K562 (cell line): ENCODE measurements at regions not wholly inside any gene's neighbourhood (a gene's known extent, or its start where the extent isn't known, plus 50 kb on each side); places are given as distances from the start of the nearest gene placed in this dataset.
"Not testable (repeated sequence)": the region's sequence is repeated elsewhere in the genome, so short reads cannot be mapped to it uniquely, and the experiment has no call there.

Experiments
- ATAC-seq: fragments of 200-7000 bp; cut with Tn5 transposase; 3 replicates; pipeline ENCODE4 v1.9.1; 2020; ENCODE audit warnings: moderate library complexity
- BruUV-seq: library from RNA; stranded (reverse); fragments of 400-500 nt; replicated peaks from 2 replicates; lab custom pipeline; 2021; lab: Mats Ljungman, UMichigan
- CTCF ChIA-PET: fragments of 300-600 bp; formaldehyde crosslinking; extraction: SDS; loops from one replicate; lab custom pipeline; 2021; ENCODE audit warnings: low intra/inter-chr PET ratio; lab: Yijun Ruan, JAX
- POLR2A ChIA-PET: fragments of 300-600, 350-650 bp; sonication (Branson Sonifier 250); formaldehyde crosslinking; extraction: SDS; loops from one replicate; lab custom pipeline; 2021; ENCODE audit warnings: antibody characterized with exemption, inconsistent platforms; lab: Yijun Ruan, JAX
- DNase-seq, 4 experiments: peaks; one replicate each; pipeline versions ENCODE4 v3.0.0 to v3.0.0-alpha.2; 2011 to 2018; ENCODE audit warnings: low spot score in 3 of 4, mixed read lengths in 3 of 4; ENCODE audit errors: extremely low read depth in 1 of 4
- FAIRE-seq: peaks from 2 replicates; lab custom pipeline; 2011; peaks lifted over from hg19 to GRCh38; lab: Jason Lieb, UNC
- H2AFZ ChIP-seq: 2 replicates; pipeline ENCODE4 v1.6.0; 2011; ENCODE audit warnings: low read depth, low read length, control low read depth, inconsistent platforms
- H3K27ac ChIP-seq: fragments of 200-600 bp; 3 replicates; pipeline ENCODE4 v1.8.0; 2011; ENCODE audit warnings: low read depth, mild to moderate bottlenecking, control low read depth, inconsistent platforms, low read length, moderate library complexity, mixed read lengths; ENCODE audit errors: extremely low read depth
- H3K27me3 ChIP-seq, 2 experiments: fragments of 300-600 bp in 1 of 2; 2 replicates in 1 of 2; 3 replicates in 1 of 2; pipeline versions ENCODE4 v1.6.0 to v1.8.0; 2011; ENCODE audit warnings: inconsistent platforms in 2 of 2, low read length in 2 of 2, mild to moderate bottlenecking in 1 of 2, mixed read lengths in 1 of 2, moderate library complexity in 1 of 2; ENCODE audit not compliant: control insufficient read depth in 2 of 2, insufficient read depth in 2 of 2
- H3K36me3 ChIP-seq: fragments of 300-600 bp; 3 replicates; pipeline ENCODE4 v1.8.0; 2011; ENCODE audit warnings: mild to moderate bottlenecking, low read length, inconsistent platforms; ENCODE audit not compliant: control insufficient read depth, insufficient read depth
- H3K4me1 ChIP-seq, 2 experiments: fragments of 200-600 bp in 1 of 2; replicated peaks in 1 of 2; 2 replicates in 1 of 2; 3 replicates in 1 of 2; pipeline versions ENCODE4 v1.5.1 to v1.8.0; 2011; ENCODE audit warnings: inconsistent platforms in 2 of 2, low read length in 2 of 2, mild to moderate bottlenecking in 1 of 2, mixed read lengths in 1 of 2, moderate library complexity in 1 of 2; ENCODE audit not compliant: control insufficient read depth in 2 of 2, insufficient read depth in 2 of 2
- H3K4me2 ChIP-seq: 2 replicates; pipeline ENCODE4 v1.6.1; 2011; ENCODE audit warnings: low read length, control low read depth, inconsistent platforms, mixed read lengths; ENCODE audit not compliant: insufficient read depth
- H3K4me3 ChIP-seq: fragments of 200-600 bp; sonication (generic), shearing (Covaris generic); 2 replicates; pipeline ENCODE4 v1.5.1; 2016; ENCODE audit warnings: control low read depth, inconsistent platforms
- H3K79me2 ChIP-seq: fragments of 200-600 bp; 3 replicates; pipeline ENCODE4 v1.8.0; 2011; ENCODE audit warnings: low read length, inconsistent platforms; ENCODE audit not compliant: control insufficient read depth, insufficient read depth
- H3K9ac ChIP-seq, 2 experiments: 2 replicates each; pipeline versions ENCODE4 v1.6.0 to v1.6.1; 2011; ENCODE audit warnings: low read depth in 2 of 2, low read length in 2 of 2, control low read depth in 1 of 2, inconsistent platforms in 1 of 2, mild to moderate bottlenecking in 1 of 2, mixed read lengths in 1 of 2; ENCODE audit not compliant: insufficient read depth in 1 of 2
- H3K9me1 ChIP-seq: one replicate; pipeline ENCODE4 v1.6.0; 2011; ENCODE audit warnings: inconsistent platforms, mild to moderate bottlenecking, low read length, moderate library complexity; ENCODE audit not compliant: control insufficient read depth, insufficient read depth
- H3K9me3 ChIP-seq: replicated peaks from 2 replicates; pipeline ENCODE4 v1.5.1; 2011; ENCODE audit warnings: low read depth, low read length, inconsistent platforms; ENCODE audit not compliant: control insufficient read depth, insufficient read depth
- H4K20me1 ChIP-seq: replicated peaks from 2 replicates; pipeline ENCODE4 v1.6.1; 2011; ENCODE audit warnings: low read length, inconsistent platforms, mixed read lengths; ENCODE audit not compliant: control insufficient read depth, insufficient read depth
- CBX5 ChIP-seq: IDR thresholded peaks from 2 replicates; pipeline ENCODE4 v1.6.1; 2014; ENCODE audit warnings: low read depth, borderline replicate concordance
- CEBPG ChIP-seq, 3 experiments: fragments of 200-800 bp in 1 of 3; sonication (Bioruptor generic) in 1 of 3; sonication (generic) in 1 of 3; formaldehyde crosslinking in 1 of 3; IDR thresholded peaks in 2 of 3; conservative IDR thresholded peaks in 1 of 3; 2 replicates each; pipeline versions ENCODE4 v1.6.1 to v1.8.0; 2016 to 2022; ENCODE audit warnings: missing compliant biosample characterization in 2 of 3, missing genetic modification characterization in 2 of 3, mild to moderate bottlenecking in 1 of 3, missing genetic modification reagents in 1 of 3
- GABPB2 ChIP-seq: fragments of 250-450 bp; sonication (Bioruptor Pico); conservative IDR thresholded peaks from 2 replicates; pipeline ENCODE4 v1.5.1; 2021; ENCODE audit warnings: mild to moderate bottlenecking
- LEF1 ChIP-seq: fragments of 450-650 bp; IDR thresholded peaks from 2 replicates; pipeline ENCODE4 v1.6.1; 2016; ENCODE audit warnings: mild to moderate bottlenecking
- MAFG ChIP-seq: fragments of 450-650 bp; conservative IDR thresholded peaks from 2 replicates; pipeline ENCODE4 v1.6.1; 2016; ENCODE audit warnings: missing genetic modification characterization, missing compliant biosample characterization
- SOX6 ChIP-seq: fragments of 450-650 bp; IDR thresholded peaks from 2 replicates; pipeline ENCODE4 v1.6.1; 2014; ENCODE audit warnings: mild to moderate bottlenecking
- THRAP3 ChIP-seq: fragments of 450-650 bp; IDR thresholded peaks from 2 replicates; pipeline ENCODE4 v1.6.1; 2016; ENCODE audit warnings: mild to moderate bottlenecking, inconsistent platforms, borderline replicate concordance
- TRIM24 ChIP-seq, 2 experiments: fragments of 450-650 bp; IDR thresholded peaks; 2 replicates each; pipeline ENCODE4 v1.6.1; 2016
- ZNF655 ChIP-seq: fragments of 250-450 bp; sonication (Bioruptor Pico); IDR thresholded peaks from 2 replicates; pipeline ENCODE4 v1.5.0; 2021
- WGBS: fragments of 100-300 bp; shearing (Covaris generic); methylation state at CpG from one replicate; pipeline ENCODE4 v1.1.6; 2016; ENCODE audit warnings: low coverage, mixed read lengths; ENCODE audit not compliant: insufficient coverage; ENCODE audit errors: missing lambda C conversion rate; 5-methylcytosine and 5-hydroxymethylcytosine counted together
- in situ Hi-C: fragments of 300-500 bp; cut with MboI; formaldehyde crosslinking; loops from 4 replicates; pipeline ENCODE4 v1.15.0; 2018; ENCODE audit warnings: inconsistent platforms, mixed read lengths
- intact Hi-C: fragments of 100-400 bp; cut with micrococcal nuclease; formaldehyde crosslinking; loops from 2 replicates; pipeline ENCODE4 v1.14.2; 2022
- TF ChIP-seq, protein P1 (sequence below): IDR thresholded peaks from 2 replicates; pipeline ENCODE4 v1.6.1; 2011; ENCODE audit not compliant: insufficient read length; ENCODE audit errors: extremely low read depth

- no peak for FAIRE-seq
- Histone ChIP-seq H3K27me3 (no peaks in the 10 kb centered on the region), H3K9me3 (no peaks in the 10 kb centered on the region), H2AFZ (no peak overlapping the region), H3K4me2 (no peak overlapping the region), H3K9ac (no peak overlapping the region), H3K4me1 (no peaks in the 10 kb centered on the region), H3K4me3 (no peak overlapping the region), H4K20me1 (no peaks in the 10 kb centered on the region), H3K27ac (no peak overlapping the region), H3K9me1 (no peaks in the 10 kb centered on the region), H3K36me3 (no peaks in the 10 kb centered on the region), H3K79me2 (no peaks in the 10 kb centered on the region)
- whole genome bisulfite sequencing = no CpG with 5 or more reads among the region's 2 CpGs
- TF ChIP-seq CBX5 = no peak
- TF ChIP-seq MAFG (tag) = no peak
- TF ChIP-seq THRAP3 = no peak
- TF ChIP-seq SOX6 = no peak
- TF ChIP-seq CEBPG (CRISPR knock-in tag; IDR thresholded peaks at IDR 0.05) = no peak
- no peak for TF ChIP-seq CEBPG (tag; conservative IDR thresholded peaks at IDR 0.05 in 1 of 2, IDR thresholded peaks at IDR 0.05 in 1 of 2)
- TF ChIP-seq, protein P1, sequence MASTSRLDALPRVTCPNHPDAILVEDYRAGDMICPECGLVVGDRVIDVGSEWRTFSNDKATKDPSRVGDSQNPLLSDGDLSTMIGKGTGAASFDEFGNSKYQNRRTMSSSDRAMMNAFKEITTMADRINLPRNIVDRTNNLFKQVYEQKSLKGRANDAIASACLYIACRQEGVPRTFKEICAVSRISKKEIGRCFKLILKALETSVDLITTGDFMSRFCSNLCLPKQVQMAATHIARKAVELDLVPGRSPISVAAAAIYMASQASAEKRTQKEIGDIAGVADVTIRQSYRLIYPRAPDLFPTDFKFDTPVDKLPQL = no peak
- TF ChIP-seq LEF1 = no peak
- TF ChIP-seq ZNF655 (CRISPR knock-in tag) = no peak
- no peak for TF ChIP-seq GABPB2
- TF ChIP-seq TRIM24 (IDR thresholded peaks at IDR 0.05) = no peak
- no peak for DNase-seq
- no TSS peak for BruUV-seq
- POLR2A ChIA-PET = no interaction called here
- in situ Hi-C loops (no loop called here), intact Hi-C loops (no loop called here)
- ATAC-seq = no peak
- CTCF ChIA-PET = no interaction called here
These were observed 933.1 kb downstream of the CDY1 start for GRCh38 chrY:26555015-26555414.

DNA sequence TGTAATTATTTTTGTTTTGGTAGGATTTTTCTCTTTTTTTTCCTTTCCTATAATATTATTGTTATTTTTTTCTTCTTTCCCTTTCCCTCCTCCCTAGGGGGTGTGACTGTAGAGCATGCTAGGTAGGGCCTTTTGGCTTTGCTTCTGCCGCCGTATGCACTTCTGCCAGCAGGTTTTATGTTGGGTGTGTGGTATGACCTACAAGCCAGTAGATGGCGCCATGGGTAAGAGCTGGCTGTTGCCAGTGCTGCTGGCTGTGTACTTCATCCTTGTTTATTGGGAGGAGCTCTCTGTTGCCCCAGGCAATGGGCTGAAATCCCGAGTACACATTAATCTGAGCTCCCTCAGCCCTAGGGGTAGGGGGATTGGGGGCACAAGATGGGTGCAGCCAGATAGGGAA is 941.1 kb downstream of the CDY1 start:
- H3K36me3 ChIP-seq, H3K4me3 ChIP-seq, POLR2A ChIA-PET, H3K27me3 ChIP-seq, in situ Hi-C loops, H3K9me1 ChIP-seq, H3K4me1 ChIP-seq, H3K27ac ChIP-seq, BruUV-seq, H3K9me3 ChIP-seq, H3K4me2 ChIP-seq, H3K79me2 ChIP-seq, ATAC-seq, FAIRE-seq, H2AFZ ChIP-seq, intact Hi-C loops, H4K20me1 ChIP-seq, H3K9ac ChIP-seq, CTCF ChIA-PET: not testable (repeated sequence)
- peak in 1 of 4 experiments; percentile 0 for DNase-seq
- no CpG with 5 or more reads among the region's 4 CpGs for WGBS
